NCI-H1105 (cell line): ENCODE measurements at regions not wholly inside any gene's neighbourhood (a gene's known extent, or its start where the extent isn't known, plus 50 kb on each side); places are given as distances from the start of the nearest gene placed in this dataset.
A peak's percentile ranks its signal among the peaks of the same experiment; 100 is the strongest.
"Not testable (repeated sequence)": the region's sequence is repeated elsewhere in the genome, so short reads cannot be mapped to it uniquely, and the experiment has no call there.

Source experiments
- DNase-seq: peaks from one replicate; lab custom pipeline; 2025; lab: John Stamatoyannopoulos, UW

DNA sequence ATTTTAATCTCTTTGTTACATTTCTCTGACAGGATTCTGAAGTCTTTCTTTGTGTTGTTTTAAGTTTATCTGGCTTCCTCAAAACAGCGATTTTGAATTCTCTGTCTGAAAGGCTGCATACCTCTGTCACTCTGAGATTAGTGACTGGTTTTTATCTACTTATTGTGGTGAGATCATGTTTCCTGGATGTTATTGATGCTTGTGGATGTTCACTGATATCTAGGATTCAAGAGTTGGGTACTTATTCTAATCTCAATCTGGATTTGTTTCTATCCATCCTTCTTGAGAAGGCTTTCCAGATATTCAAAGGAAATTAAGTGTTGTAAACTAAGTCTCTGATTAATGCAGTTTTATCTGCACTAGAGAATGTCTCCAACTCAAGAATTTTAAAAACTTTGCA, 1076.1 kb upstream of the ADGRB3 start:
- no peak for DNase-seq

- no peak for DNase-seq
Observed at GRCh38 chr6:67544851-67545452, 1090.1 kb upstream of the ADGRB3 start.

- no peak for DNase-seq
Observed at GRCh38 chr6:67541586-67541985, 1093.5 kb upstream of the ADGRB3 start.

DNA sequence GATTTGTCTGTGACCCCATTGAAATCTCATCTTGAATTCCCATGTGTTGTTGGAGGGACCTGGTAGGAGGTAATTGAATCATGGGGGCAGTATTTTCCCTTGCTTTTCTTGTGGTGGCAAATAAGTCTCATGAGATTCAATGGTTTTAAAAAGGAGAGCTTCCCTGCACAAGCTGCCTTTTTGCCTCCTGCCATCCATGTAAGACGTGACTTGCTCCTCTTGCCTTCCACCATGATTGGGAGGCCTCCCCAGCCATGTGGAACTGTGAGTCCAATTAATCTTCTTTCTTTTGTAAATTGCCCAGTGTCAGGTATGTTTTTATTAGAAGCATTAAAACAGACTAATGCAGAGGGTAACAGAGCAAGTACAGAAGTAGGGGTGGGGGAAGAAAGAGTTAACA, 1097.0 kb upstream of the ADGRB3 start:
- DNase-seq: no peak

DNA sequence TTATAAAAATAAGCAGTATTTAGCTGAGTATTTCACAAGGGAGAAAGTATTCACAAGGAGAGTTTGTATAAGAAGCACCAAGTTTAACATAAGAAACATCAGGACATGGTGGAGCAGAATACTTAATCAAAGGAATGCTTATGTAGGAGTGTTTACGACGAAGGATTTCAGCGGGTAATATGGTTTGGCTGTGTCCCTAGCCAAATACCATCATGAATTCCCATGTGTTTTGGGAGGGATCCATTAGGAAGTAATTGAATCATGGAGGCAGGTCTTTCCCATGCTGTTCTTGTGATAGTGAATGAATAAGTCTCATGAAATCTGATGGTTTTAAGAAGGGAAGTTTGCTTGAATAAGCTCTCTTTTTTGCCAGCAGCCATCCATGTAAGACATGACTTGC, 1099.1 kb upstream of the ADGRB3 start:
- no peak for DNase-seq

DNA sequence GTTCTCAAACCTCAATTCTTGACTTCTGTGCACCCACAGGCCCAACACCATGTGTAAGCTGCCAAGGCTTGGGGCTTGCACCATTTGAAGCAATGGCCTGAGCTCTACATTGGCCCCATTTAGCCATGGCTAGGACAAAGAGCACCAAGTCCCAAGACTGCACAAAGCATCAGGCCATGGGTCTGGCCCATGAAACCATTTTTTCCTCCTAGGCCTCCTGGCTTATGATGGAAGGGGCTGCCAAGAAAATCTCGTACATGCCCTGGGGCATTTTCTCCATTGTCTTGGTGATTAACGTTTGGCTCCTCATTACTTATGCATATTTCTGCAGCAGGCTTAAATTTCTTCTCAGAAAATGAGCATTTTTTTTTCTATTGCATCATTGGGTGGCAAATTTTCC, 1128.7 kb upstream of the ADGRB3 start:
- DNase-seq: no peak

DNA sequence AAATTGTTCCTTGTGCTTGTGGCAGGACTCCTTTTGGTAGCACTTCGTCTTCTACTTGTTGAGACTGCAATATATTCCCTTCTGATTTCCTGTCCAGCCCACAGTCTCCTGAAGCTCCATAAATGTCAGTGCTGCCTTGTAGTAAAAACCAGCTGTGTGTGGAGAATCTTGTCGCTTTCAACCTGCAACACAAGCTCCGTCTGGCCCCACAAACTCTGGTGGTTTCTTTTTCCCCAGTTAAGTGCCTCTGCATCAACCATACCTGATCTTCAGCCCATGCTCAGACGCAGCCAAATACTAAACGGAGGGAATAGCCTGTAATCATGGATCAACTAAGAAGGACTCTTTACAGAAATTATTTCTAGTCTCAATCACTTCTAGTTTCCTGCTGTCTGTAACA, 1133.3 kb upstream of the ADGRB3 start:
- DNase-seq: no peak

- DNase-seq: no peak
Observed at GRCh38 chr6:67497749-67498148, 1137.3 kb upstream of the ADGRB3 start.

GRCh38 chr6:67496191-67496590, 1138.9 kb upstream of the ADGRB3 start:
- peak; percentile 15 for DNase-seq

- no peak for DNase-seq
Observed at GRCh38 chr6:67493682-67494081, 1141.4 kb upstream of the ADGRB3 start.

DNA sequence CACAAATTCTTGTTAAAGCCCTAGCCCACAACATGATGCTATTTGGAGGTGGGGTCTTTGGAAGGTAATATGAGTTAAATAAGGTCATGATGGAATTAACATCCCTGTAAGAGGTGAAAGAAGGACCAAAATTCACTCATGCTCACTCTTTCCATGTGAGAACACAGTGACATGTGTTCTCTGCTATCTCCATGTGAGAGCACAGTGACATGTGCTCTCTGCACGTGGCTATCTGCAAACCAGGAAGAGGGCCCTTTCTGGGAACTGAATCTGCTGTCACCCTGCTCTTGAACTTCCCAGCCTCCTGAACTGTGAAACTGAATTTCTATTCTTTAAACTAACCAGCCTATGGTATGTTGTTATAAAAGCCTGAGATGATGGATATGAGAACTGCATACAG, 1159.4 kb upstream of the ADGRB3 start:
- DNase-seq: no peak

GRCh38 chr6:67467341-67467740, 1167.7 kb upstream of the ADGRB3 start:
- no peak for DNase-seq

DNA sequence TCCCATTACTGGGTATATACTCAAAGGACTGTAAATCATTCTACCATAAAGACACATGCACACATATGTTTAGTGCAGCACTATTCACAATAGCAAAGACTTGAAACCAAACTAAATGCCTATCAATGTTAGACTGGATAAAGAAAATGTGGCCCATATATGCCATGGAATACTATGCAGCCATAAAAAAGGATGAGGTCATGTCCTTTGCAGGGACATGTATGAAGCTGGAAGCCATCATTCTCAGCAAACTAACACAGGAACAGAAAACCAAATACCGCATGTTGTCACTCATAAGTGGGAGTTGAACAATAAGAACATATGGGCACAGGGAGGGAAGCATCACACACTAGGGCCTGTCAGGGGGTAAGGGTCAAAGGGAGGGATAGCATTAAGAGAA, 1172.4 kb upstream of the ADGRB3 start:
- not testable (repeated sequence) for DNase-seq

GRCh38 chr6:67459556-67459955, 1175.5 kb upstream of the ADGRB3 start:
- DNase-seq: no peak

DNA sequence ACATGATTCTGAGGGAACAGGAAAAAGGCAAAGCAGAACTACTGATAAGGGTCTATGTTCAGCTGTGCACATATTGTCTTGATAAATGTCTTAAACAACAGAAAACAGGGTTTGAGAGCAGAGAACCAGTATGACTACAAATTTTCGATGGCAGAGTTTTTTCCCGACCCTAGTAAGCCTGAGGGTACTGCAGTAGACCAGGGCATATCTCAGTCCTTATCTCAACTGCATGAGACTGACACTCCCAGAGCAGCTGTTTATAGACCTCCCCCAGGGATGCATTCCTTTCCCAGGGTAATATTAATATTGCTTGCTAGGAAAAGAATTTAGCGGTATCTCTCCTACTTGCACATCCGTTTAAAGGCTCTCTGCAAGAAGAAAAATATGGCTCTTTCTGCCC, 1176.8 kb upstream of the ADGRB3 start:
- no peak for DNase-seq

- DNase-seq: no peak
Observed at GRCh38 chr6:67451874-67452273, 1183.2 kb upstream of the ADGRB3 start.

DNA sequence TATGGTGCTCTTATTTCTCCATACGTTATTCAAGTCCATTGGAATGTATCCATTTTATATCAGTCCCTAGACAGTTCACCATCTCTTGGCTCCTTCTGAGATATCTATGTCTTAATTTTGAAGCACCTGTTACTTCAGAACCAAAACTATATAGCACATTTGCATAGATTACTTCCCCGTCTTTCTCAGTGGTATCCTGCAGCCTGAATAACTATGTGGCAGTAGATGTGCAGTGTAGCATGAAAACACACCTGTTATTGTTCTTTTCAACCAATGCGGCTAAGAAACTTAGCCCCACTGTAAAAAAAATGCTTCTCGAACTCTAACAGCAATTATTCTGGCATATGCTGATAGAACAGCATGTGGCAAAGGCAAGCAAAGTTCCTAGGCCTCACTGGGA, 1184.4 kb upstream of the ADGRB3 start:
- no peak for DNase-seq

GRCh38 chr6:67449602-67450001, 1185.5 kb upstream of the ADGRB3 start:
- DNase-seq: no peak

GRCh38 chr6:67433124-67433523, 1202.0 kb upstream of the ADGRB3 start:
- DNase-seq: no peak

DNA sequence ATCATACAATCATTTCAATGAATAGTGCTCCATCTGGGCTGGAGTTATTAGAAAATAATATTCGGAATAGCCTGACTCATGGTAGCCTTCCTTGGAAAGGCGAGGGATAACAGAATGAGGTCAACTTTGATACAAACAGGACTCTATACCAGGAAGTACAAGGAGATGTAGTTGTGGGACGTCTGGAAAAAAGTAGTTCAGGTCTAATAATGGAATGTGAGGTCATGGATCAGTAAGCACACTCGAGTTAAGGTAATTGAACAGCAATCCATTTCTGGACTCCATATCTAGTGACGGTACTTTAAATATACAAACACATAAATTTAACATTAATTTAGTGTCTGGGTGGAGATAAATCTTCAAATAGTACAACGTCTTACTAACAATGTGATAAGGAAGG, 1204.0 kb upstream of the ADGRB3 start:
- no peak for DNase-seq

DNA sequence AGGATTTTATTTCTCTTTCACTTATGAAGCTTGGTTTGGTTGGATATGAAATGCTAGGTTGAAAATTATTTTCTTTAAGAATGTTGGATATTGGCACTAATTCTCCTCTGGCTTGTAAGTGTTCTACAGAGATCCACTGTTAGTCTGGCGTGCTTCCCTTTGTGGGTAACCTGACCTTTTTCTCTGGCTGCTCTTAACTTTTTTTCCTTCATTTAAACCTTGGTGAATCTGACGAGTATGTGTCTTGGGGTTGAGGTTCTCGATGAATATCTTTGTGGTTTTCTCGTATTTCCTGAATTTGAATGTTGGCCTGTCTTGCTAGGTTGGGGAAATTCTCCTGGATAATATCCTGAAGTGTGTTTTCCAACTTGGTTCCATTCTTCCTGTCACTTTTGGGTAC, 1208.4 kb upstream of the ADGRB3 start:
- not testable (repeated sequence) for DNase-seq

- no peak for DNase-seq
Observed at GRCh38 chr6:67412035-67412434, 1223.0 kb upstream of the ADGRB3 start.

- DNase-seq: no peak
Observed at GRCh38 chr6:67411036-67411435, 1224.0 kb upstream of the ADGRB3 start.

DNA sequence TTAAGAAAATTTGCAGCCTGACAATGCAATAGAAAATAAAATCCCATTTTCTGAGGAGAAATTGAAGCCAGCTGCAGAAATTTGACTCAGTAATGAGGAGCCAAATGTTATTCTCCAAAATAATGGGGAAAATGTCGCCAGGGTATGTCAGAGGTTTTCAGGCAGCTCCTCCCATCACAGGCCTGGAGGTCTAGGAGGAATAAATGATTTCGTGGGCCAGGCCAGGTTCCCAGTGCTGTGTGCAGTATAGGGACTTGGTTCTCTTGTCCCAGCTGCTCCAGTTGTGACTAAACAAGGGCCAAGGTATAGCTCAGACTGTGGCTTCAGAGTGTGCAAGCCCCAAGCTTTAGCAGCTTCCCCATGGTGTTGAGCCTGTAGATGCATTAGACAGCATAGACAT, 1240.8 kb upstream of the ADGRB3 start:
- no peak for DNase-seq

DNA sequence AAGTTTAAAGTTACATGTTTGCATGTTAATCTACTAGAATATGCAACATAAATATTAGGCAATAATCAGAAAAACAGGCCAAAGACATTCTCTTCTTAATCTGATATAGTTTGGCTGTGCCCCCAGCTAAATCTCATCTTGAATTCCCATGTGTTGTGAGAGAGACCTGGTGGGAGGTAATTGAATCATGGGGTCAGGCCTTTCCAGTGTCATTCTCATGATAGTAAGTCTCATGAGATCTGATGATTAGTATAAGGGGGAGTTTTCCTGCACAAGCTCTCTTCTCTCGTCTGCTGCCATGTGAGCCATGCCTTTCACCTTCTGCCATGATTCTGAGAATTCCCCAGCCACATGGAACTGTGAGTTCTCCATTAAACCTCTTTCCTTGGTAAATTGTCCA, 1241.7 kb upstream of the ADGRB3 start:
- no peak for DNase-seq
